WI38 (cell line): ENCODE measurements at regions not wholly inside any gene's neighbourhood (a gene's known extent, or its start where the extent isn't known, plus 50 kb on each side); places are given as distances from the start of the nearest gene placed in this dataset.
"Not testable (repeated sequence)": the region's sequence is repeated elsewhere in the genome, so short reads cannot be mapped to it uniquely, and the experiment has no call there.

Experiments
- H3K4me3 ChIP-seq: 2 replicates; pipeline ENCODE4 v1.5.1; 2011; ENCODE audit warnings: low read depth, mild to moderate bottlenecking, control low read depth, low read length
- TF ChIP-seq, protein P1 (sequence below): IDR thresholded peaks from 2 replicates; pipeline ENCODE4 v1.5.1; 2012; ENCODE audit warnings: low read depth, mild to moderate bottlenecking, control low read depth, low read length

DNA sequence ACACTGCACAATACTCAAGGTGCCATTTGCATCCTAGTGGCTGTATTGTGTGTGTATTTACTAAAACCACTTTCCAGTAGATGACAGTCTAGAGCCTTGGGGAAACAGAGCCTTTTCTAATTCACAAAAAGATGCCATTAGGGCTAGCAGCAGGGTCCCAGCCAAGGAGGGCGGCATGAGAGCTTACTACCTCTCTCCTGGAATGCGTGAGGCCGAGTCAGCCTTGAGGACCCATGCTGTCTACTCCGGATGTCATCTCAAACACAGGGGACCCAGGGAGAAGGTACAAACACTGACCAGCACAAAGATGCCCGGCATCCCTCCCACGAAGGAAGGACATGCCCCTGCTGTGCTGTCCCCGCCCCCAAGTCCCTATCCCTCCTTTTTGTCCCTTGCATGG, 65.5 kb downstream of the CYCS start:
- no peak overlapping the region for H3K4me3 ChIP-seq
- TF ChIP-seq, protein P1, sequence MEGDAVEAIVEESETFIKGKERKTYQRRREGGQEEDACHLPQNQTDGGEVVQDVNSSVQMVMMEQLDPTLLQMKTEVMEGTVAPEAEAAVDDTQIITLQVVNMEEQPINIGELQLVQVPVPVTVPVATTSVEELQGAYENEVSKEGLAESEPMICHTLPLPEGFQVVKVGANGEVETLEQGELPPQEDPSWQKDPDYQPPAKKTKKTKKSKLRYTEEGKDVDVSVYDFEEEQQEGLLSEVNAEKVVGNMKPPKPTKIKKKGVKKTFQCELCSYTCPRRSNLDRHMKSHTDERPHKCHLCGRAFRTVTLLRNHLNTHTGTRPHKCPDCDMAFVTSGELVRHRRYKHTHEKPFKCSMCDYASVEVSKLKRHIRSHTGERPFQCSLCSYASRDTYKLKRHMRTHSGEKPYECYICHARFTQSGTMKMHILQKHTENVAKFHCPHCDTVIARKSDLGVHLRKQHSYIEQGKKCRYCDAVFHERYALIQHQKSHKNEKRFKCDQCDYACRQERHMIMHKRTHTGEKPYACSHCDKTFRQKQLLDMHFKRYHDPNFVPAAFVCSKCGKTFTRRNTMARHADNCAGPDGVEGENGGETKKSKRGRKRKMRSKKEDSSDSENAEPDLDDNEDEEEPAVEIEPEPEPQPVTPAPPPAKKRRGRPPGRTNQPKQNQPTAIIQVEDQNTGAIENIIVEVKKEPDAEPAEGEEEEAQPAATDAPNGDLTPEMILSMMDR: no peak

DNA sequence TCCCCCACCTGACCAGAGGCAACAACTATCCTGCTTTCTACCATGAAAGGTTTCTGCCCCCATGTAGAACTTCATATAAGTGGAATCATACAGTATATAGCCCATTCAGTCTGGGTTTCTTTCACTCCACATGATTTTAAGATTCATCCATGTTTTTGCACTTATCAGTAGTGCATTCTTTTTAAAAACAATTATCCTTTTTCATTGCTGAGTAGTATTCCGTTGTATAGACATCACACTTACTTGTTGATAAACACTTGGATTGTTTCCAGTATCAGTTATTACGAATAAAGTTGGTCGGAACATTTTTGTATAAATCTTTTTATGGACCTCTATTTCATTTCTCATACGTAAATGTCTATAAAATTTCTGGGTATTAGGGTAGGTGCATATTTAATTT, 68.7 kb downstream of the CYCS start:
- H3K4me3 ChIP-seq: no peak overlapping the region
- TF ChIP-seq, protein P1: no peak

DNA sequence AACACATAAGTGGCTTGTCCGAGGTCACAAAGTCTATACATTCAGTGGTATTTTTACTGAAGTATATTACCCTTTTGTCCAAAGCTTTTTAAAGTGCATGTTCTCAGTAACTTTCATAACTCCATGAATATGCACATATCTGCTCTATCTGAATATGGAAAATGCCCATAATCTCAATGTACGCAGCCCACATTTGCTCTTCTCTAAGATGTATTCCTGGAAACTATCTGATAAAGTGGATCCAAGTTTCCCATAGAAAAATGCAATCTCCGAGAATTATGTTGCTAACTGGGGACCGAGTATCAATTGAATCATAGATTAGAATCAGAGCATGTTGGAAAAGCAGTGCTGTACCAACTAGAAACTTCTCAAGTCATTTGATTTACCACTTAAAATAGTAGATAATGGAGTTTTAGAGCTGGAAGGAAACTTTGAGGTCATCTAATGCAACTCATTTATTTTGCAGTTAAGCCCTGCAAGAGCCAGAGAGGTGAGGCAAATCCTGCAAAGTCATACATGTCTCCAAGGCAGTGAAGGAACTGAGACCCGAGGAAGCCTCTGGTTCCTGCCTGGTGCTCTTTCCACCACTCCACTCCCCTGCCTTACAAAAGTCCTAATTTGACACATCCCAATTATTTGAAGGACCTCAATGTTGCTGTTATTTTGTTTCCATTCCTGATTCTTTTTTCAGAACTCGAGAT, 69.4 kb downstream of the CYCS start:
- TF ChIP-seq, protein P1: no peak
- no peak overlapping the region for H3K4me3 ChIP-seq

DNA sequence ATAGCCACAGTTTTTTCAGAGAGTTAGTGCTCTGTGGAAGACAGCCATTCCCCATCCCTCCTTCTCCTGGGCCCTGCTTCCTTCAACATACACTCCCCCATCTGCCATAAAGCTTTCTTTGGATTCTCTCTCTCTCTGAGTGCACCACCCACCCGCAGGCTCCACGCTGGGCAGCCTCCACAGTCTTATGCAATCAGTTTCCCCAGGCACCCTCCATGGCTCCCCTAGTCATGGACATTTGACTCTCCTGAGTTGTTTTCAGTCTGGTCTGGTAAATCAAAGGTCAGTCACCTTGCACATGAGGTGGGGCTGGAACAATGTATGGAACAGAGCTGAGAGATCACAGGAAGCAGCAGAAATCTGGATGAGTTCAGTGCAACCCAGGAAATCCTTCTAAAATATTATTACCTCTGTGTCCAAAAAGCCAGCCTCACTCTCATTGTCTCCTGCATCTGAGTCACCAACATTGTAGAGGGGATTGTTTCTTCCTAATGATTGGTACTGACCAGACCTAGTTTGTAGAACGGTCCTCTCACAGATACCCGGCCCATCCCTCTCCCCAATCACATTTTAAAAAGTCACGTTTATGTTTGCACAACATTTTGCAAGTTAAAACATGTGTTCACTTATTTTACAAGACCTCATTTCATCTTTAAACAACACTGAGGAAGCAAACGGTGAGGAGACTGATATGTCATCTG, 70.1 kb downstream of the CYCS start:
- TF ChIP-seq, protein P1: no peak
- H3K4me3 ChIP-seq: no peak overlapping the region

DNA sequence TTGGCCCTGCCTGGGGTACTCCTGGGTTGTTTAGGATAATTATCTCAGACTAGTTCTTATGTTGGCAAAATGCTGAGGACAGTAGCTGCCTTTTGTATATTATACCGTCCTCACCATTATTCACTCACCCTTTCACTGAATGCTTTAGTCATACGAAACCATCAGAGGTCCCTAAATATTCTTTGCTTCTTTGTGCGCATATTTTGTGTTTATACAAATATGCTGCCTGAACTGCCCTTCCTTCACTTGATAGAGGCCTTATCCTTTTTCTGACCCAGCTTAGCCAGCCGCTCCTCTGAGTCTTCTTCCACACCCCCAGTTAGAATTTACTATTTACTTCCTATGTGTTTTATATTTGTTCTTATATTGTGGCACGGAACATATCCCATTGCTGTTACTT, 70.2 kb upstream of the OSBPL3 start:
- no peak overlapping the region for H3K4me3 ChIP-seq
- TF ChIP-seq, protein P1: no peak

DNA sequence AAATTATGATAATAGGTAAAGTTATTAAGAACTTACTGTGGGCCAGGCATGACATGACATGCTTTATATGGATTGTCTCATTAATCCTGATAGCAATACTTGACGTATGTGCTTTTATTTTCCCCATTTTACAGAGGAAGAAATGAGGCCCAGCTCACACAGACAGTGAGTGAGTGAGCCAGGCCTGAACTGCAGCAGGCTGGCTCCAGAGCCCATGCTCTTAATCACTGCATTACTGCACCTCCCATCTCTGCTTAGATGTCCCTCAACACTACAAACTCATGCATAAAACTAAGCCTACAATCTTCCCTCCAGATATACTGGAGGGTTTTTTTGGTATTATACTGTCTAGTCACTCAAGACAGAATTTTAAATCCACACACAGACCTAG, 68.5 kb upstream of the OSBPL3 start:
- H3K4me3 ChIP-seq: no peak overlapping the region
- TF ChIP-seq, protein P1: no peak

DNA sequence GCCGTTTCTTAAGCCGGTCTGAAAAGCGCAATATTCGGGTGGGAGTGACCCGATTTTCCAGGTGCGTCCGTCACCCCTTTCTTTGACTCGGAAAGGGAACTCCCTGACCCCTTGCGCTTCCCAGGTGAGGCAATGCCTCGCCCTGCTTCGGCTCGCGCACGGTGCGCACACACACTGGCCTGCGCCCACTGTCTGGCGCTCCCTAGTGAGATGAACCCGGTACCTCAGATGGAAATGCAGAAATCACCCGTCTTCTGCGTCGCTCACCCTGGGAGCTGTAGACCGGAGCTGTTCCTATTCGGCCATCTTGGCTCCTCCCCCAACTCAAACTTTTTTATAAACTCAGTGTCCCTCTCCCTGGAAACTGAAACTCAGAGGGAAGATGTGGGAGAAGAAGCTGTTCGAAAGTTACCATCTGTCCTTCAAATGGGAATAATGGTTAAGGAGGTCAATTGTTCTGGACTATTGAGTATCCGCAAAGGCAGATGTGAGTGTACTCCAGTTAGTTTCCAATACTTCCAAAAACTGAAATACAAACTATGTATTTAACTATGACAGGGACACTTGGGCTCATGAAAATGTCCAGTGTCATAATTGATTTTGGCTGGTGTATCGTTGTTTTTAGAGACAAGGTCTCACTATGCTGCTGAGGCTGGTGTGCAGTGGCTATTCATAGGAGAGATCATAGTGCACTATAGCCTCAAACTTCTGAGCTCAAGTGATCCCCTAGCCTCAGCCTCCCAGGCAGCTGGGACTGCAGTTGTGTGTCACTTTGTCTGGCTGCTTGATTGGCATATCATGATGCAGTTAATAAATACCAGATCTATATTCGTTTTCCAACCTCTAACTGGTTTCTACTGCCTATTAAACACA, 67.8 kb upstream of the OSBPL3 start:
- not testable (repeated sequence) for H3K4me3 ChIP-seq
